NK-92 (cell line): ENCODE measurements at regions not wholly inside any gene's neighbourhood (a gene's known extent, or its start where the extent isn't known, plus 50 kb on each side); places are given as distances from the start of the nearest gene placed in this dataset.

Experiments
- DNase-seq: peaks from one replicate; lab custom pipeline; 2025; ENCODE audit not compliant: unreplicated experiment; lab: John Stamatoyannopoulos, UW

GRCh38 chr9:38164659-38165221 lies 95.7 kb upstream of the SHB start:
- DNase-seq: no peak

- no peak for DNase-seq
Observed at GRCh38 chr9:38163518-38163917, 94.5 kb upstream of the SHB start.

GRCh38 chr9:38162332-38163211 lies 93.5 kb upstream of the SHB start:
- DNase-seq: no peak

GRCh38 chr9:38160613-38161215 lies 91.7 kb upstream of the SHB start:
- DNase-seq: no peak

GRCh38 chr9:38159599-38159998 lies 90.6 kb upstream of the SHB start:
- DNase-seq: no peak

- DNase-seq: no peak
Observed at GRCh38 chr9:38158628-38159027, 89.6 kb upstream of the SHB start.

GRCh38 chr9:38157711-38158110 lies 88.7 kb upstream of the SHB start:
- no peak for DNase-seq

GRCh38 chr9:38154501-38155421 lies 85.7 kb upstream of the SHB start:
- DNase-seq: no peak

- no peak for DNase-seq
Observed at GRCh38 chr9:38153910-38154291, 84.9 kb upstream of the SHB start.

GRCh38 chr9:38153152-38153909 lies 84.3 kb upstream of the SHB start:
- no peak for DNase-seq

GRCh38 chr9:38149647-38150046 lies 80.6 kb upstream of the SHB start:
- DNase-seq: no peak

- DNase-seq: no peak
Observed at GRCh38 chr9:38146844-38147243, 77.8 kb upstream of the SHB start.

- no peak for DNase-seq
Observed at GRCh38 chr9:38145526-38146053, 76.6 kb upstream of the SHB start.

- DNase-seq: no peak
Observed at GRCh38 chr9:38144421-38144820, 75.4 kb upstream of the SHB start.

- DNase-seq: no peak
Observed at GRCh38 chr9:38141746-38142591, 72.9 kb upstream of the SHB start.

- DNase-seq: no peak
Observed at GRCh38 chr9:38138276-38138675, 69.2 kb upstream of the SHB start.

- no peak for DNase-seq
Observed at GRCh38 chr9:38137342-38137741, 68.3 kb upstream of the SHB start.

- DNase-seq: no peak
Observed at GRCh38 chr9:38136386-38136785, 67.4 kb upstream of the SHB start.

- DNase-seq: no peak
Observed at GRCh38 chr9:38134611-38135237, 65.7 kb upstream of the SHB start.
